Right kidney (tissue), 1 donor: ENCODE measurements at regions not wholly inside any gene's neighbourhood (a gene's known extent, or its start where the extent isn't known, plus 50 kb on each side); places are given as distances from the start of the nearest gene placed in this dataset.

Experiments
- DNase-seq: peaks from one replicate; pipeline ENCODE4 v3.0.0-alpha.2; 2016

DNA sequence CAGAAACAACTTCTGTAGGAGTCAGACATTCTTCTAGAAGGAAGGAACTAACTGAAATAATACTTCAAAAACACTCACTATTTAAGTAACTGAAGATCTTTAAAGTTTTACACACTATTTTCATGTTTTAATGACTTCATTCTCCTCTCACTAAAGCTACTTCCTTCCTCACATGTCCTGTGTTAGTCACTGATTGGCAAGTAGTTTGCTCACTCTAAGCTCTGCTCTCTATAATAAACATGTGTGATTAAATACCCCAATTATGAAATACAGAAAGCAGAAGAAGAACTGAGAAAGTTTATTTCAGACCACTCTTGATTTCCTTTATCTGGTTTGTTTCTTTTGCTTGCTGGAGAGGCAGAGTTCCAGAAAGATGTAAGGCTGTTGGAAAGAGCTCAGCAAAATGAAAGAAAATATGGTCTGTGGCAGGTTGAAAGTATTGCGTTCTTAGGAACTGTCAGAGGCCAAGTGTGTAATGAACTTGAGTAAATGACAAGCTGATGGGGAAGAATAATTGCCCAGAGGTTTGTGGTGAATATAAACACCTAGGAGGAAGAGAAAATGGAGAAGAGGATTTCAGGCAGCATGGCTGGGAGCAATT is 522.0 kb upstream of the SEL1L start:
- DNase-seq, result no peak

DNA sequence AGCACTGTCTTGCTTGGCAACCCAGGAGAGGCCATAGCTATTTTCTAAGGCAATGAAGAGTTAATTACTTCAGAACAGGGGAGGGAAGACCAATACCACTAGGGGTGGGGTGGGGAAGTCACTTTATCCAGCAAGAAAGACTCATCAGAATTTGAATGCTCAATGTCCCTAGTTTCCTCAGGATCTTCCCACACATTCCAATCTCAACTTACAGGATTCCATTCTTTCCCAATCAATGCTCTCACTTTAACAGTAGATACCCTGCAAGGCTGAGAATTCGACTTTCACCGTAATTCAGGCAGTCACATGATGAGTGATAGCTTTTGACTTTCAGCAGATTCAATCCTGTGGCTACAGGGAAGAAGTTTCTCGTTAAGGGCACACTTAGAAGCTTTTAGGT is 526.6 kb upstream of the SEL1L start:
- DNase-seq, result no peak

DNA sequence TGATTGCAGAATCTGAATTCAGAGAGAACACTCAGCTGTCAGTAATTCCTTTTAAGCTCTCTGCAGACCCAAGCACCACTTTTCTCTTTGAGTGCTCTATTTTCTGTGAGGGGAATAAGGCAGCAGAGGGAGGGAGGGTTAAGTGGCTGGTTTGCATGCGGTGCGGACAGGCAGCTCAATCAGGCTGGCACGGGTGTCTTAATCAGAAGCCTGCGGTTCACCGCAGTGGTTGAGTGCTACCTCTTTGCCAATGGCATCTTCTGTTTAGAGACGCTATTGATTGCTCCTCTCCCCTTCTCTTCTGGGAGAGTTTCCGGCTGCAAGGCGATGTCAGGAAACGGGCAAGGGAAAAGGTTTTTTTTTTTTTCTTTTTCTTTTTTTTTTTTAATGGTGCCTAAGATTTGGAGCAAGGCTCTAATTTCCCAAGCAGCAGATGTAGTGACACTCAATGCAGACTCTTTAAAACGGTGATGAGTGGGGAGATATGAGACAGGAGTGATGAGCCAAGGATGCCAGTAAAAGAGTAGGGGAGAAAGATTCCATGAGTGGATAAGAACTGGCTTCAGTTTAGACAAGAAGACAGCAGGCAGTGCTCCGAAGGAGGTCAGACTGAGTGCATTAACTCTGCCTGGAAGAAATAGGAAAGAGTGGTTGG is 533.7 kb upstream of the SEL1L start:
- no peak for DNase-seq

DNA sequence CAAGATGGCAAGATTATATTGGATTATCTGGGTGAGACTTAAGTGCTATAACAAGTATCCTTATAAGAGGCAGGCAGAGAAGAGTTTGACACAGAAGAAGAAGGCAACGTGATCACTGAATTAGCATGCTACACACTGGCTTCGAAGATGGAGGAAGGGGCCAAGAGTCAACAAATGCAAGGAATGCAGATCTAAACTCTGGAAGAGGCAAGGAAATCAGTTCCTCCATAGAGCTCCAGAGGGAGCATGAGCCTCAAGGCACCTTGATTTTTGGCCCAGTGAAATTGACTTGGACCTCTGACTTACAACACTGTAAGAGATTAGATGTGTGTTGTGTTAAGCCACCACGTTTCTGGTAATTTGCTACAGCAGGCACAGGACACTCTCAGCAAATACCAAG is 536.4 kb upstream of the SEL1L start:
- no peak for DNase-seq

DNA sequence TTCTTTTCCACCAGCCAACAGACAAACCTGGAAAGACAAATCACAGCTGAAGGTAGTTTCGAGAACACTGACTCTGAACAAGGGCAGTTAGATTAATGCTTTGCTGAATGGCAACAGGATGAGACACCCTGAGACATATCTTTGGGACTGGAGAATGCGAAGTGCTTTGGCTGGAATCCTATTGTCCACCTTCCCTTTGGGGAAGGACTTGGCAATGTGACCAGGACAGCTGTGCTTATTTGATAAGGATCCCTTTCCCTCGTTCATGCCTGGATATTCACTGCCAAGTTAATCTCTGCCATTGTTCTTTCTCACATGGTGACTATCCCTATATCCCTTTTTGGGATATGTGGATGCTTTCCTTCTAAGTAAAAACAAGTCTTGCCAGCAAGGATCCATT is 537.1 kb upstream of the SEL1L start:
- DNase-seq, result no peak

DNA sequence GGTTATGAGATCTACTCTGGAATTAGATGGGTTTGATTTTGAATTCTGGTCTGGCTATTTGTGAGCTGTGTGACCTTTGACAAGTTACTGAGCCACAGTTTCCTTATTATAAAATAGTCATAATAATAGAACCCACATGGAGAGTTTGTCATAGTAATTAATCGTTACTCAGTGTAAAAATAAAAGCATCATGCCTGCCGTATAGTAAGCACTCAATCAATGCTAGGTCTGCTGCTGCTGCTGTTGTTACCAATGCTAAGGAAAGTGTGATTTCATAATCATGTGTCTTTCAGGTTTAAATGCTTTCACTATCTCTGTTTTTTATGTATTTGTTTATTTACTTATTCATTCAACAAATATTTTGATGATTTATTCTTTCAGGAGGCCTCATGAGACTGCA is 539.9 kb upstream of the SEL1L start:
- no peak for DNase-seq

DNA sequence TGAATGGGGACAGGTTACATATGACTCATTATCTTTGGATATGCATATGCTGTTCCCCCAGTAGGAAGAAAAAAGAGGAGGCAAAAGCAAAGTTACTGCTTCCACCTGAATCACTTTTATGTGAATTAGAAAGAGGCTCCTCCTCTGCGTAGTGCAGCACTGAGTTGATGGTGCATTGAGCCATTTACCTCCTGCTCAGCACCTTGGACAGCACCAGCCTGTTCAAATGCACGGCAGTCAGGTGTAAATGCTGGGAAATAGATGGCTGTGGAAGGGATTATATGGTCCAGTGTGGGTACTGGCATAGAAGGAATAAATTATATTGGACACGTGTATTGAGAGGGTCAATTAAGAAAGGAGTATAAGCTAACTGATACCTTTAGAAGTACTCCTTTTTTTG is 541.9 kb upstream of the SEL1L start:
- peak; percentile 9 for DNase-seq

DNA sequence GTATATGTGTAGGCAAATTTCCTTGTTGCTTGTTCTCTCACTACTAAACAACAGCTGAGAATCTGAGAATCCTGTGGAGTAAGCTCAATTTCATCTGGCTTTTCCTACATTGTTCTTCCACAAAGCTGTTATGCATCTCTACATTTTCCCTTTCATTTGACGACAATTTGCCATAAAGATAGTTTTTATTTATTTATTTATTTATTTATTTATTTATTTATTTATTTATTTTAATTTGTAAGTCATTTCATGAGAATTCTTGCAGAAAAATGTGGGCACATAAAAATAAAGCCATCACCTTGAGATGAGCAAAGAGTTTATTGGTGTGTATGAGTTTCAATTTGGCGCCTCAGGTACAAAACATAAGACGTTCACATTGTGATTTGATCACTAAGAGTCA is 545.9 kb upstream of the SEL1L start:
- no peak for DNase-seq

DNA sequence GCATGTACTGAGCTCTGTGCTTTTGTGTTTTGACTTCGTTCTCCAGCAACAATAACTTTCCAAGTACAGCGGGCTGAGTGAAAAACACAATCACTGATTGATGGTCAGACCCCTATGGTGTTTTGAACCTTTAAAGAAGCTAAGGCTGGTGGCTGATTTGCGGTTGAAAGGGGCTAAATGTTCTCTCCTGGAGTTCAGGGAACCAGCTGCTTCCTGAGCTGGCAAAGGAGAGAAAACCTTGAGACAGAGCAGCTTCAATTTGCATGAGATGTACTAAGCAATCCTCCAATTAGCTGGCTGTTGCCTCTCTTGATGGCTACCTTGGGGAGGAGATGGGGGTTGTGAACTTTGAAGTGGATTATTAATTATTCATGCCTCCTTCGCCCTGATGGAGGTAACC is 546.7 kb upstream of the SEL1L start:
- no peak for DNase-seq

DNA sequence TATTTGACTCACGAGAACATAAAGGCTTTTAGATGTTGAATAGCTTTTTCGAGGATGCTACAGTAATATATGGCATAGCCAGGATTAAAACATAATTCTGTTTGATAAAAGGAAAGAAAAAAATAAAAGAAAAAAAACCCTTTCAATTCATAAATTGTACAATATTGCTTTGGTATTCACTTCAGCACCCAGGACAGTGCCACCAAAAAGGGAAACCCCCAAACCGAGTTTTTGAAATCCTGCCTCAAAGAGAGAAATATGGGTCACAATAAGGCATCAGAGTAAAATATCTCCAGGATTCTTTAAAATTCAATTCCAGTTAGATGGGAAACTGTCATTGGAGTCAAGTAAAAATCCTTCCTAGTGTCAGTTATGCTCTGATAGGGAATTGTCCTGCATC is 551.2 kb upstream of the SEL1L start:
- no peak for DNase-seq

DNA sequence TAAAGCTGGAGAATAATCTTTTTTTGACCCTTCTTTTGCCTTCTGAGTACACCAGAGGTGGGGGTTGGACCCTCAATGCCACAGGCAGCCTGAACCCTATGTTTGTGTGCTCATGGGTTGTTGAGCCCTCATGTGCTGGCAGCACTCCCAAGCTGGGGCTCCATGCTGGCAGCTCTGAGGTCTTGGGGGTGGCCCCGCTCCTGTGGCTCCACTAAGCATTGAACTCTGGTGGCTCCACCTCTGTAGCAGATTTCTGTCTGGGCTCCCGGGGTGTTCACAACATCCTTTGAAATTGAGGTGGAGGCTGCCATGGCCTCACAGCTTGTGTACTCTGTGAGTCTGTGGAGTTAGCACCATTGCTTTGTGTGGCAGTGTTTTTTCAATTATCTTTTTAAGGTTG is 557.4 kb upstream of the SEL1L start:
- no peak for DNase-seq

DNA sequence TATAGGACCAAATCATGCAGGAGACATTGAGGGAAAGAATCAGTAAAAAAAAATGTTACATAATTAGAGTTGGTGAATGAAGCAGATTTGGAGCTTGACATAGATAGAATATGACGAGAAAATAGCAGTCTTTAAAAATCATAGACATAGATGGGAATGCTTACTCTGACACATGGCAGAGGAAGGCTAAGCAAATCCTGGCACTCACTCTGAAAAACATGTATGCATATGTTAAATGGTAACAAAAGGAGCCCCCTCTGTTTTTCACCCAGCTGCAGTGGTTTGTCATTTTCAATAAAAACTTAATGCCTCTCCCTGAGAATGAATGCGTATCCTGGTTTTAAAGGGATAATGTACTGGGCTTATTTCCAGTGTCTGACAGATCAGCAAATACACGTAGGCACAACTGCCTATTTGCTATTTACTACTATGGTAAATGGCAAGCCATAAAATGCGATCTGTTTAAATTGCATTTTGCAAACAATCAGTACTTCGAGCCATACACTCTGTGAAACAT is 561.2 kb upstream of the SEL1L start:
- no peak for DNase-seq

DNA sequence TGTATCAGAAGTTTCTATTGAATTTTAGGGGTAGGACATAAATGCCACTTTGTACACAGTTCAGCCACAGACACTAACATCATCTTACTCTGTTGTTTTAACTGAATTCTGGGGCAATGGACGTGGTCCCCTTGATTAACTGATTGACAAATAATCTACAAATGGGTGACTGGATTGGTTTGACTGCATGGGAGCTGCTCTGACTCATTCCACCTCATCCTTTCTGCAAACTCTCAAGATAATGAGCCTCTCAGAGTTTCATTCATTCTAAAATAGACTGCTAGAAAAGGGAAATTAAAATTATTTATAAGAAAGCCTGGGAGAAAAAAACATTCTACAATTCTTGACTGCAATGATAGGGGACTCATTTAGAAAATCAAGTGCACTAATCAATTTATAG is 570.4 kb upstream of the SEL1L start:
- DNase-seq, result no peak

DNA sequence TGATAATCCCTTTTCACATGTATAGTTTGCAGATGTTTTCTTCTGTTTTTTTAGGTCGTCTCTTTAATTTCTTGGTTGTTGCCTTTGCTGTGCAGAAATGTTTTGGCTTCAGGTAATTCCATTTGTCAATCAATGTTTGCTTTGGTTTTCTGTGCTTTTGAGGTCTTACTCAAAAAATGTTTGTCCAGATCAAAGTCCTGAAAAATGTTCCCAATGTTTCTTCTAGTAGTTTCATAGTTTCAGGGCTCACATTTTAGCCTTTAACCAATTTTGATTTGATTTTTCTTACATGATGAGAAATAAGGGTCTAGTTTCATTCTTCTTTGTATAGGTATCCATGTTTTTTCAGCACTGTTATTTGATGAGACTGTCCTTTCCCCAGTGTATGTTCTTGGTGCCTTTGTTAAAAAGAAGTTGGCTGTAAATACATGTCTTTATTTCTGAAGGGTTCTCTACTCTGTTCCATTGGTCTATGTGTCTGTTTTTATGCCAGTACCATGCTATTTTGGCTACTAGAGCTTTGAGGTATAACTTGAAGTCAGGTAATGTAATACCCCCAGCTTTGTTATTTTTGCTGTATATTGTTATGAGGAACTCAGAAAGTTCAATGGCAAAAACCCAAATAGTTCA is 578.7 kb upstream of the SEL1L start:
- no peak for DNase-seq

DNA sequence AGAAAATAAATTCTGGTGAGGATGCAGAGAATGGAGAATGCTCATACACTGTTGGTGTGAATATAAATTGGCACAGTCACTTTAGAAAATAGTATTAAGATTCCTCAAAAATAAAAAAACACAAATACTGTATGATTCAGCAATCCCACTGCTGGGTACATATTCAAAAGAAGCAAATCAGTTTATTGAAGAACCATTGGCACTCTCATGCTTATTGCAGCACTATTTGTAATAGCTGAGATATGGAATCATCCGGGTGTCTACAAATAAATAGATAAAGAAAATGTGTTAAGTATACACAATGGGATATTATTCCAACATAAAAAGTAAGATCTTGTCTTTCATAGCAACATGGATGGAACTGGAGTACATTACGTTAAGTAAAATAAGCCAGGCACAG is 579.4 kb upstream of the SEL1L start:
- DNase-seq, result no peak

DNA sequence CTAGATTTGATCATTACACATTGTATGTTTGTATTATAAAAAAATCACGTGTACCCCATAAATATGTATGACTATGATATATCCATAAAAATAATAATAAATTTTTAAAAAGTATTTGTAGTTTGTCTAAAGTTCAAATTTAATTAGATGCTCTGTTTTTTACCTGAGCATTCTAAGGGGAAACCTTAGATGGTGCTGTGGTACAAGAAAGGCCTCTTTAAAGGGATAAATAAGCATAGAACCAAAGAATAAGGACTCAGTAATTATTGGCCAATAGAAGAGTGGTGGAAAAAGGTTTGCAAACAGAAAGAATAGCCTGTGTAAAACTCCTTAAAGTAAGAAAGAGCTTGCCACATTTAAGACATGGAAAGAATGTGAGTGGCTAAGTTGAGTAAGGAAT is 580.1 kb upstream of the SEL1L start:
- DNase-seq, result no peak

DNA sequence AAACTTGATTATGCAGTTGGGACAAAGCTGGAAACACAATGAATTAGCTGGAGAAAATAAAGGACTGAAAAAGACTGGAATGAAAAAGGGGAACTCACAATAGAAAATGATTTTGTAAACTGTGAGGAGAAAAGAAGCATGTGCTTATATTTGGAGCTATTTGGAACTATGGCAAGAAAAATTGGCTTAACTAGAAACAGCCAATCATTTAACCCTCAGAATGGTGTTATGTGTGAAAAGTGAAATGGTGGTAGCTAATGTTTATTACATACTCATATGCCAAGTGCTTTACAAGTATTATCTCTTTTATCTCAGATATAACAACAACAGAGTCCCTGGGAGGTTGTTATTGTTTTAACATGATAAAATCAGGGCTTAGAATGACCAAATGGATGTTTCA is 583.1 kb upstream of the SEL1L start:
- DNase-seq, result no peak

DNA sequence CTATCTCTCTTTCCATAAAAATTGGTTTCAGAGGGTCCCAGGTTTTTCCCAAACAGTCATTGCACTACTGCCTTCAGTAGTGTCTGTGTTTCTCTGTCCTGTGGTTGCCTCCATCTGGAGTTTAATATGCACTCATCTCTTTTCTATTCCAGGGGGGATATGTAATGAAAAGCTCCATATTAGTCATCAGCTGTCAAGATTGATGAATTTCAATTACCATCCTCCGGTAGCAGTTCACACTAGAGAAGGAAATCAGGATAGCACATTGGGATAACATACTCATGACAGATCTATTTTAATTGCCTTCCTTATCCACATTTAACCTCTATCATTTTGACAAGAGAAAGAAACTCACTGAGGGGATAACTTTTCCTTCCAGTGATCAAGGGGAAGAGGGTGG is 589.0 kb upstream of the SEL1L start:
- DNase-seq, result no peak

DNA sequence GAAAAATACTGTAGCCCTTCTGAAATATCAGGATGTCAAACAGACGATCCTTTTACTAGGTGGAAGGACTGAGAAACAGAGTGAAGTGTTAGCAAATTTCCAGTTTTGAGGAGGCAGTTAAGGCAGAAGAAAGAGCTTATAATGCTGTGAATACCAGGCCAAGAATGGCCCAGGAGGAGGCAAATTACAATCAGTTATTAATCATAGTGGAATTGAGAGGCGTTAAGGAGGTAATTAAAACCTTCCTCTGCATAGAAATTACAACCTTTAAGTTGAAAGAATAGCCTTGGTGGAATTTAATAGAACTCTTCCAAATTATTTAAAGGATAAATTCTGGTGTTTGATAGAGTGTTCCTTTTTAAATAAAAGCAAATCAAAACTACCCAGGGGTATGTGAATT is 590.9 kb upstream of the SEL1L start:
- no peak for DNase-seq

DNA sequence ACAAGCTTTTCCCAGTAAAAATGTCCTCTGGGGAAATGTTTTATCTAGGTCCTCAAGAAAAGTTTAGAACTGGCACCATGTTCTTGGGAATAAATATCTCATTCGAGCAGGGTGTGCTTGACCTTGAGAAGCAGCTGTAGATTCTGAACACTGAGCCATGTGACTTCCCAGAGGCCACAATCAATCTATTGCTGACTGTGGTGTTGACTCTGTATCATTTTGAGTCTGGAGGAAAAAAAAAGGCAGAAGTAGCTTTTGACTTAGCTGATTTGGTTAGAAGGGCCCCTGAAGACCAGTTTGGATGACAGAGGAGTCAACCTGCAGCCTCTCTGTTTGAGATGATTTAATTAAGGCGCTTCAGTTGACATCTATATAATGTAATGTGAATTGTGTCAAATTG is 592.4 kb upstream of the SEL1L start:
- no peak for DNase-seq

DNA sequence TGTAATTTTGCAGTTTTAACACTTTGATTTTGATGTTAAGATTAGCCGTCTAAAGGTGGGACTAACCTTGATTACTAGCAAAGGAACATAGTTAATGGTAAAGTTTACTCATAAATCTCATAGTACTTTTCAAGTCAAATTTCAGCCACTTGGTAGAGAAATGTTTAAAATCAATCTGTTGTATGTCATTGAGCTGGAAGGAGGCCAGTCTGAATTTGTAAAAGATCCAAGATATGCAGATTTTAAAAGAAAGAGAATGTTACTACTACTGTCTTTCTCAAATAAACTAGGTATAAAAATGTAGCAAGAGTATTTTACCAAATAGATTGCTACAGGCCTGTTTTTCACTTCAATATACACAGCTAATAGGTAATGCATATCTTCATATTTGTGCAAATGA is 600.8 kb upstream of the SEL1L start:
- DNase-seq, result no peak

DNA sequence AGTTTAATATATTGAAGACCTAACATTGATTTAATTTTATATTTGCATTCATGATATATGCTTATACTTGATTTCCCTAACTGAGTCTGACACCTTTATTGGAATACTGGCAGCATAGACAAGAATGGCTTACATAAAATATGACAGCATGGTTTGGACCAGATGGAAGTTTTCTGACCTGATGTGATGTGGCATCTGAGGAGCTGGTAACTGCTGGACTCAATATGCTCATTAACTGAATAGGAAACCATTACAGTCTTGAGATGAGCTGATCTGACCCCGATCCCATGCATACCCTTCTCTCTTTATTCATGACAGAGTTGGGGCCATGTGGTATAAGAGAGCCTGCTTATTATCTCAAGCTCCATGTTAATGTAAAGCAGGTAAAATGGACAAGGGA is 604.8 kb upstream of the SEL1L start:
- DNase-seq, result no peak

DNA sequence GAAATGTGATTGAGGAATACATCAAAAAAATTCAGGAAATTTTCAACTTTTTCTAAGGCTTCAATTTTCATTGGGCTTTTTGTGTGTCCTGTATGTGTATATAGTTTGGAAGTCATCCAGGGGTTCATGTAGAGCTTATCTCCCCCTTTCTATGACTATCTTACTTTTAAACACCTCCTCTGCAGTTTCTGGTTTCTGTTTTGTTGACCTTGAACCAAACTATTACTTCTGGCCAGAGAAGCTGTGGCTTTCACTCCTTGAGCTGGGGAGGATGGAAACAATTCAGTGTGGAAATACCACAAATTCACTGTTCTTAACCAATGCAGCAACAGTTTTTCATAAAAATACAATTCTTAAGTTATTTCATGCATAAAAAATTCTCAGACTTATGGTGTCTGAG is 613.2 kb upstream of the SEL1L start:
- no peak for DNase-seq

DNA sequence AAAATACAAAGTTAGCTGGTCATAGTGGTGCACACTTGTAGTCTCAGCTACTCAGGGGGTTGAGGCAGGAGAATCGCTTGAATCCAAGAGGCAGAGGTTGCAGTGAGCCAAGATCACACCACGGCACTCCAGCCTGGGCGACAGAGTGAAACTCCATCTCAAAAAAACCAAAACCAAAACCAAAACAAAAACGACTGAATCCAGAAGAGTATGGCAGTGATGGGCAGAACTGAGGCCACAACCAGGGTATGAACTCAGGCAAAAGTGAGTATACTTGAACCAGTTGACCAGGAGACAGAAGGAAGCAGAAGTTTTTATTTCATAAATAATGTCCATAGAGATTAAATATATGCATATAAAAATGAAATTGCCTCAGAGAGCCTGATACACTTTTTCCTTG is 620.0 kb upstream of the SEL1L start:
- no peak for DNase-seq
